Adrenal gland (tissue), 5 donors: ENCODE measurements at regions not wholly inside any gene's neighbourhood (a gene's known extent, or its start where the extent isn't known, plus 50 kb on each side); places are given as distances from the start of the nearest gene placed in this dataset.

Source experiments
- POLR2A ChIP-seq, 2 donors: fragments of 450-650 bp; IDR thresholded peaks; one replicate each; pipeline ENCODE4 v1.6.1; 2017; ENCODE audit warnings: antibody characterized with exemption in 2 of 2, mild to moderate bottlenecking in 2 of 2, moderate library complexity in 1 of 2
- TF ChIP-seq, protein P1 (sequence below), 6 experiments: fragments of 450-650 bp in 4 of 6; fragments of 200-600 bp in 2 of 6; sonication (generic) in 1 of 6; IDR thresholded peaks; 1 replicate in 5 of 6; 2 replicates in 1 of 6; pipeline versions ENCODE4 v1.5.1 to v1.8.0; 2016 to 2021; ENCODE audit warnings: antibody characterized with exemption in 6 of 6, mild to moderate bottlenecking in 2 of 6, moderate library complexity in 1 of 6
- donor health status: DM: no; HTN: no; CAD: no.

DNA sequence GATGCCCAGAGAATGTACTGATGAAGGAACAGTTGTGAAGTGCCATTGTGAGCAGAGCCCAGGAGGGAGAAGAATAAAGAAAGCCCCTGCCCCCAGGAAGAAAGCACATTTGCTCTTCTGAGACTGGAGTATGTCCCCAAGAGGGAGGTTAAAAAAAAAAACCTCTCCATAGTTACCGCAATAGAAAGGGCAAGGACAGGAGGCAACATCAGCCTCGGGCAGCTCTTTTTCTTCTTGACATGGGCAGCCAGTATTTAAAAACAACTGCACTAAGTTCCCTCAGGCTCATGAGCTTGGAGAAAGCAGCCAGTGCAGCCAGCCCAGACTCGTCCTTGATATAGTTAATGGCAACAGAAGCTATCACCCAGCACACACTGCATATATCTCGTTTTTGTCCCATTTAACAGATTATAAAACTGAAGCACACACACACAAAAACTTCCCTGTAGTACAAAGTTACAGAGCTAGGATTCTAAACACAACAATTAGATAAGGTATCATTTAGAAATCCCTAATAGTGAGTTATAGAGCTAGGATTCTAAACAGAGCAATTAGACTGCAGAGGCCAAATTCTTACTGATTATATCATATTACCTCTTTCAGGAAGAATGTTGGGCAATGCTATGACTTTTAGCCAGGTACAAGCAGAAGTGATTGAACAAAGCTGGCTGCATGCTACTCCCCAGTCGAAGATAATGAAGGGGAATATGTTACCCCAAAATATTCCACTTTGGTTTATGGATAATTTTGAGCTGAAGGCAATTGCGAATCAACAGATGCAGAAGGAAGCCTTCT is 823.5 kb downstream of the GRID1 start:
- TF ChIP-seq, protein P1, sequence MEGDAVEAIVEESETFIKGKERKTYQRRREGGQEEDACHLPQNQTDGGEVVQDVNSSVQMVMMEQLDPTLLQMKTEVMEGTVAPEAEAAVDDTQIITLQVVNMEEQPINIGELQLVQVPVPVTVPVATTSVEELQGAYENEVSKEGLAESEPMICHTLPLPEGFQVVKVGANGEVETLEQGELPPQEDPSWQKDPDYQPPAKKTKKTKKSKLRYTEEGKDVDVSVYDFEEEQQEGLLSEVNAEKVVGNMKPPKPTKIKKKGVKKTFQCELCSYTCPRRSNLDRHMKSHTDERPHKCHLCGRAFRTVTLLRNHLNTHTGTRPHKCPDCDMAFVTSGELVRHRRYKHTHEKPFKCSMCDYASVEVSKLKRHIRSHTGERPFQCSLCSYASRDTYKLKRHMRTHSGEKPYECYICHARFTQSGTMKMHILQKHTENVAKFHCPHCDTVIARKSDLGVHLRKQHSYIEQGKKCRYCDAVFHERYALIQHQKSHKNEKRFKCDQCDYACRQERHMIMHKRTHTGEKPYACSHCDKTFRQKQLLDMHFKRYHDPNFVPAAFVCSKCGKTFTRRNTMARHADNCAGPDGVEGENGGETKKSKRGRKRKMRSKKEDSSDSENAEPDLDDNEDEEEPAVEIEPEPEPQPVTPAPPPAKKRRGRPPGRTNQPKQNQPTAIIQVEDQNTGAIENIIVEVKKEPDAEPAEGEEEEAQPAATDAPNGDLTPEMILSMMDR (IDR thresholded peaks at IDR 0.05) = no peak
- no peak for TF ChIP-seq POLR2A (IDR thresholded peaks at IDR 0.05)
